H9 (cell line): ENCODE measurements at regions not wholly inside any gene's neighbourhood (a gene's known extent, or its start where the extent isn't known, plus 50 kb on each side); places are given as distances from the start of the nearest gene placed in this dataset.

ENCODE experiments used
- DNase-seq: peaks from one replicate; pipeline ENCODE4 v3.0.0-alpha.2; 2017
- H2AFZ ChIP-seq: one replicate; pipeline ENCODE4 v1.6.1; 2013; ENCODE audit warnings: mild to moderate bottlenecking, low read length, control low read depth, moderate library complexity
- H2AK5ac ChIP-seq: 2 replicates; pipeline ENCODE4 v1.6.1; 2013; ENCODE audit warnings: low read length, control low read depth, mixed read lengths; ENCODE audit not compliant: insufficient read length
- H2BK120ac ChIP-seq: one replicate; pipeline ENCODE4 v1.6.1; 2013; ENCODE audit warnings: low read depth, mild to moderate bottlenecking, low read length, control low read depth, inconsistent platforms; ENCODE audit not compliant: poor library complexity, severe bottlenecking
- H2BK12ac ChIP-seq: 2 replicates; pipeline ENCODE4 v1.6.1; 2013; ENCODE audit warnings: low read length, control low read depth, mixed read lengths, low read depth; ENCODE audit not compliant: insufficient read length
- H2BK15ac ChIP-seq: 2 replicates; pipeline ENCODE4 v1.6.1; 2013; ENCODE audit warnings: low read depth, low read length, control low read depth
- H2BK20ac ChIP-seq: one replicate; pipeline ENCODE4 v1.6.1; 2013; ENCODE audit warnings: low read depth, mild to moderate bottlenecking, low read length, control low read depth, inconsistent platforms; ENCODE audit not compliant: poor library complexity, severe bottlenecking
- H2BK5ac ChIP-seq: 2 replicates; pipeline ENCODE4 v1.6.1; 2013; ENCODE audit warnings: low read length, control low read depth, mixed read lengths; ENCODE audit not compliant: insufficient read length
- H3K14ac ChIP-seq: 2 replicates; pipeline ENCODE4 v1.6.1; 2013; ENCODE audit warnings: low read length, control low read depth; ENCODE audit not compliant: insufficient read depth
- H3K18ac ChIP-seq: 2 replicates; pipeline ENCODE4 v1.6.1; 2013; ENCODE audit warnings: low read depth, mild to moderate bottlenecking, mixed read lengths, low read length, control low read depth; ENCODE audit not compliant: insufficient read length
- H3K23ac ChIP-seq: 2 replicates; pipeline ENCODE4 v1.6.1; 2013; ENCODE audit warnings: low read length, control low read depth, mixed read lengths, low read depth; ENCODE audit not compliant: insufficient read length
- H3K23me2 ChIP-seq: 2 replicates; pipeline ENCODE4 v1.6.1; 2013; ENCODE audit warnings: low read depth, mild to moderate bottlenecking, mixed read lengths, low read length, control low read depth; ENCODE audit not compliant: insufficient read length, poor library complexity, severe bottlenecking
- H3K27ac ChIP-seq: 2 replicates; pipeline ENCODE4 v1.5.1; 2013; ENCODE audit warnings: low read length, control low read depth, mixed read lengths, low read depth; ENCODE audit not compliant: insufficient read length
- H3K27me3 ChIP-seq: 2 replicates; pipeline ENCODE4 v1.6.1; 2013; ENCODE audit warnings: low read length, control low read depth, inconsistent platforms; ENCODE audit not compliant: insufficient read depth
- H3K4ac ChIP-seq: 2 replicates; pipeline ENCODE4 v1.6.1; 2013; ENCODE audit warnings: low read depth, mild to moderate bottlenecking, control low read depth, inconsistent platforms, low read length, moderate library complexity
- H3K4me1 ChIP-seq: 2 replicates; pipeline ENCODE4 v1.6.1; 2013; ENCODE audit warnings: low read length, control low read depth, inconsistent platforms; ENCODE audit not compliant: insufficient read depth
- H3K4me2 ChIP-seq: 2 replicates; pipeline ENCODE4 v1.6.1; 2013; ENCODE audit warnings: low read length, control low read depth, mixed read lengths; ENCODE audit not compliant: insufficient read length, insufficient read depth
- H3K56ac ChIP-seq: 2 replicates; pipeline ENCODE4 v1.6.1; 2013; ENCODE audit warnings: low read depth, mild to moderate bottlenecking, mixed read lengths, low read length, control low read depth; ENCODE audit not compliant: insufficient read length
- H3K79me1 ChIP-seq: 2 replicates; pipeline ENCODE4 v1.6.1; 2013; ENCODE audit warnings: low read depth, mild to moderate bottlenecking, moderate library complexity, low read length, control low read depth, inconsistent platforms; ENCODE audit not compliant: insufficient read depth, poor library complexity, severe bottlenecking
- H3K79me2 ChIP-seq: 2 replicates; pipeline ENCODE4 v1.6.1; 2013; ENCODE audit warnings: low read length, control low read depth, inconsistent platforms; ENCODE audit not compliant: insufficient read depth
- H3K9ac ChIP-seq: 2 replicates; pipeline ENCODE4 v1.6.1; 2013; ENCODE audit warnings: low read length, control low read depth, mixed read lengths; ENCODE audit not compliant: insufficient read length; ENCODE audit errors: extremely low read depth
- H3K9me3 ChIP-seq: one replicate; pipeline ENCODE4 v1.6.1; 2013; ENCODE audit warnings: low read depth, low read length, inconsistent platforms; ENCODE audit not compliant: control insufficient read depth
- H3T11ph ChIP-seq: one replicate; pipeline ENCODE4 v1.6.1; 2013; ENCODE audit warnings: mild to moderate bottlenecking, low read length, control low read depth, inconsistent platforms
- H4K20me1 ChIP-seq: one replicate; pipeline ENCODE4 v1.6.1; 2013; ENCODE audit not compliant: control insufficient read depth, insufficient read length, insufficient read depth
- H4K5ac ChIP-seq: 2 replicates; pipeline ENCODE4 v1.6.1; 2013; ENCODE audit warnings: low read depth, mild to moderate bottlenecking, mixed read lengths, low read length, control low read depth; ENCODE audit not compliant: insufficient read length
- H4K8ac ChIP-seq: replicated peaks from 2 replicates; pipeline ENCODE4 v1.6.1; 2013; ENCODE audit warnings: low read length, control low read depth, mixed read lengths, low read depth; ENCODE audit not compliant: insufficient read length
- H4K91ac ChIP-seq: 2 replicates; pipeline ENCODE4 v1.6.1; 2013; ENCODE audit warnings: low read depth, mild to moderate bottlenecking, moderate library complexity, mixed read lengths, low read length, control low read depth; ENCODE audit not compliant: insufficient read length
- H3K27ac Mint-ChIP-seq, 3 experiments: 2 replicates in 2 of 3; 3 replicates in 1 of 3; pipeline ENCODE4 v1.8.0; 2020 to 2021; ENCODE audit warnings: mixed read lengths in 3 of 3, mild to moderate bottlenecking in 1 of 3, moderate library complexity in 1 of 3
- H3K27me3 Mint-ChIP-seq: 2 replicates; pipeline ENCODE4 v1.8.0; 2021; ENCODE audit warnings: low read depth, mild to moderate bottlenecking, moderate library complexity, mixed read lengths
- H3K36me3 Mint-ChIP-seq, 3 experiments: 2 replicates in 2 of 3; 3 replicates in 1 of 3; pipeline ENCODE4 v1.8.0; 2020 to 2021; ENCODE audit warnings: low read depth in 3 of 3, mixed read lengths in 3 of 3; ENCODE audit not compliant: insufficient read depth in 1 of 3
- H3K4me1 Mint-ChIP-seq, 2 experiments: 2 replicates each; pipeline ENCODE4 v1.8.0; 2020; ENCODE audit warnings: mixed read lengths in 2 of 2
- H3K4me3 Mint-ChIP-seq, 2 experiments: 2 replicates in 1 of 2; 3 replicates in 1 of 2; pipeline ENCODE4 v1.8.0; 2020 to 2021; ENCODE audit warnings: mild to moderate bottlenecking in 2 of 2, mixed read lengths in 2 of 2, moderate library complexity in 1 of 2
- H3K9me3 Mint-ChIP-seq, 2 experiments: 2 replicates in 1 of 2; 3 replicates in 1 of 2; pipeline ENCODE4 v1.8.0; 2020; ENCODE audit warnings: mild to moderate bottlenecking in 2 of 2, mixed read lengths in 2 of 2, moderate library complexity in 1 of 2
- WGBS: extraction: QIAGEN DNeasy Blood & Tissue Kit; methylation state at CpG from one replicate; pipeline ENCODE4 v1.1.7; 2013; ENCODE audit warnings: missing lambda C conversion rate, low lambda C conversion rate, mixed read lengths; ENCODE audit not compliant: insufficient read length; ENCODE audit errors: extremely low coverage; 5-methylcytosine and 5-hydroxymethylcytosine counted together
- TF ChIP-seq, protein P1 (sequence below): fragments of 200-600 bp; sonication (generic); conservative IDR thresholded peaks from 3 replicates; pipeline ENCODE4 v1.8.0; 2021; ENCODE audit warnings: antibody characterized with exemption, mild to moderate bottlenecking

GRCh38 chr13:110774490-110774889, 61.0 kb downstream of the ING1 start:
- H3K27ac ChIP-seq: no peak overlapping the region
- H3K27me3 Mint-ChIP-seq: peaks cover 9% of the 10 kb centered on the region
- peaks cover 0 to 6% of the 10 kb centered on the region in 2 experiments; a peak in 2 of 4 replicates for H3K4me1 Mint-ChIP-seq
- H3K4ac ChIP-seq: no peak overlapping the region
- no peaks in the 10 kb centered on the region for H3K79me1 ChIP-seq
- H3K18ac ChIP-seq: no peak overlapping the region
- no peaks in the 10 kb centered on the region for H3K79me2 ChIP-seq
- no peak overlapping the region for H3K27ac Mint-ChIP-seq
- WGBS: no CpG with 5 or more reads among the region's 6 CpGs
- no peak for DNase-seq
- H3K23me2 ChIP-seq: peaks cover 3% of the 10 kb centered on the region
- no peaks in the 10 kb centered on the region for H3K4me1 ChIP-seq
- no peak overlapping the region for H2BK12ac ChIP-seq
- H3K36me3 Mint-ChIP-seq: no peaks in the 10 kb centered on the region
- H4K20me1 ChIP-seq: no peaks in the 10 kb centered on the region
- no peak overlapping the region for H2BK5ac ChIP-seq
- no peak overlapping the region for H3K4me3 Mint-ChIP-seq
- H2AFZ ChIP-seq: no peak overlapping the region
- no peak overlapping the region for H3K9ac ChIP-seq
- no peak overlapping the region for H3K14ac ChIP-seq
- H2AK5ac ChIP-seq: no peak overlapping the region
- H4K5ac ChIP-seq: no peak overlapping the region
- H4K91ac ChIP-seq: no peak overlapping the region
- H4K8ac ChIP-seq: no peak overlapping the region
- no peak overlapping the region for H2BK15ac ChIP-seq
- no peaks in the 10 kb centered on the region for H3K27me3 ChIP-seq
- no peak overlapping the region for H3K23ac ChIP-seq
- H3K9me3 Mint-ChIP-seq: no peaks in the 10 kb centered on the region
- no peak overlapping the region for H2BK120ac ChIP-seq
- TF ChIP-seq, protein P1, sequence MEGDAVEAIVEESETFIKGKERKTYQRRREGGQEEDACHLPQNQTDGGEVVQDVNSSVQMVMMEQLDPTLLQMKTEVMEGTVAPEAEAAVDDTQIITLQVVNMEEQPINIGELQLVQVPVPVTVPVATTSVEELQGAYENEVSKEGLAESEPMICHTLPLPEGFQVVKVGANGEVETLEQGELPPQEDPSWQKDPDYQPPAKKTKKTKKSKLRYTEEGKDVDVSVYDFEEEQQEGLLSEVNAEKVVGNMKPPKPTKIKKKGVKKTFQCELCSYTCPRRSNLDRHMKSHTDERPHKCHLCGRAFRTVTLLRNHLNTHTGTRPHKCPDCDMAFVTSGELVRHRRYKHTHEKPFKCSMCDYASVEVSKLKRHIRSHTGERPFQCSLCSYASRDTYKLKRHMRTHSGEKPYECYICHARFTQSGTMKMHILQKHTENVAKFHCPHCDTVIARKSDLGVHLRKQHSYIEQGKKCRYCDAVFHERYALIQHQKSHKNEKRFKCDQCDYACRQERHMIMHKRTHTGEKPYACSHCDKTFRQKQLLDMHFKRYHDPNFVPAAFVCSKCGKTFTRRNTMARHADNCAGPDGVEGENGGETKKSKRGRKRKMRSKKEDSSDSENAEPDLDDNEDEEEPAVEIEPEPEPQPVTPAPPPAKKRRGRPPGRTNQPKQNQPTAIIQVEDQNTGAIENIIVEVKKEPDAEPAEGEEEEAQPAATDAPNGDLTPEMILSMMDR: no peak
- no peak overlapping the region for H3K56ac ChIP-seq
- no peak overlapping the region for H3T11ph ChIP-seq
- H3K9me3 ChIP-seq: no peaks in the 10 kb centered on the region
- no peak overlapping the region for H3K4me2 ChIP-seq
- H2BK20ac ChIP-seq: no peak overlapping the region
